HG02588 (cell line): ENCODE measurements at regions not wholly inside any gene's neighbourhood (a gene's known extent, or its start where the extent isn't known, plus 50 kb on each side); places are given as distances from the start of the nearest gene placed in this dataset.
"Not testable (repeated sequence)": the region's sequence is repeated elsewhere in the genome, so short reads cannot be mapped to it uniquely, and the experiment has no call there.

Source experiments
- ATAC-seq: cut with Tn5 transposase; IDR thresholded peaks from one replicate; pipeline ENCODE4 v1.9.1; 2021; ENCODE audit warnings: mild to moderate bottlenecking, moderate library complexity; ENCODE audit not compliant: unreplicated experiment

DNA sequence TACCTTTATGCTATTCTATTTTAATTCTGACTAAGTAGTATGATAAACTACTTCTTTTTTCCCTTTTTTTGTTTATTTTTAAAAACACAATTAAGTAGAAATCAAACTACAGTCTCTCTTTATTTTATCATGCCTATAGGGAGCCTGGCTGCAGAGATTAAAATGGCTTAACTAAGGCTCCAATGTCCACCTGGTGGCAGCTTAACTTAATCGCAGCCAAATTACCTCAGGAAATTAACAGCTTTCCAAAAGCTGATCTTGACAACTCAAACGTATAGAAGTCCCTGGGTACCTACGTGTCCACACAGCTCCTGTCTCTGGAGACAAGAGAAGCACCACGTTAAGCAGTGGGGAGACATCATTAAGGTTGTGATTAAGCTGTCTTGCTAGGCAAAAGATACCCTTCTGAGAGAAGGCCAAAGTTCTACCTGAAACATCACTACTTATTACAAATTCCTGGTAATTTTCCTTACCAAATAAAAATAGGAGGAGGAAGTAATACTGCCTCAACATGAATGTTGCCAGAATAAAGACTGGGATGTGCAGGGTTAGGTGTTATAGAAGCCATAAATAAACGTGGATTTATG, 63.2 kb upstream of the SNX19 start:
- no peak for ATAC-seq

DNA sequence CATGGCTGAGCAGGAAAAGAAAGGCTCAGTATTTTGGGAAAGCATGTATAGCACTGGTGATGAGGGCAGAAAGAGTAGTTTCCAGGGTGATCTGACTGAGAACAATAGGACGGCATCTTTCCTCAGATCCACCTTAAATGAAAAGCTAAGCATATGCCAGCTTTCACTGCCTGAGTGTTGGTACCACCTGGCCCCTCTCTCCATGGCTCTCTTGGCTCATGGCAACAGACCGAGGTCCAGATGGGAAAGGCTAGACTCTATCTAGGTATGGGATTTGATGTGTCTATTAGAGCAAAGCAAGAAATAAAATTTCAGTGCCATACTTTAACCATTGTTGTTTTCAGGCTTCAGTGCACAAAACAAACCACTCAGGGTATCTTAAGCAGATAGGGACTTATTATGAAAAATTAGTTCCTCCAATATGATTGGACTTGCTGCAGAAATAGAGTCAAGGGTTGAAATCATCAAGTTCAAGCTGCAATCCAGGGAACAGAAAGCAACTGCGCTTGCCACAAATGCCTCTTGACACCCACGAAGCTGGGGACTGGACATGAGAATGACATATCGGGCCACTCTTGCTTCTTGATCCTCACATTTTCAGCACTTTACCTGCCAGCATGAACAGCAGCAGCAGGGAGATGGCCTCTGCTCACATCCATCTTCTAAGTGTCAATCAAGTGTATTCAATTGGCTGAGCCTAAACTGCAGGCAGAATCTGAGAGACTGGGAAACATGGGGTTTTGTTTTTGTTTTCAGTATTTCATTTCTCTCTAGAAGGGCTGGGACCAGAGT, 64.0 kb upstream of the SNX19 start:
- no peak for ATAC-seq

DNA sequence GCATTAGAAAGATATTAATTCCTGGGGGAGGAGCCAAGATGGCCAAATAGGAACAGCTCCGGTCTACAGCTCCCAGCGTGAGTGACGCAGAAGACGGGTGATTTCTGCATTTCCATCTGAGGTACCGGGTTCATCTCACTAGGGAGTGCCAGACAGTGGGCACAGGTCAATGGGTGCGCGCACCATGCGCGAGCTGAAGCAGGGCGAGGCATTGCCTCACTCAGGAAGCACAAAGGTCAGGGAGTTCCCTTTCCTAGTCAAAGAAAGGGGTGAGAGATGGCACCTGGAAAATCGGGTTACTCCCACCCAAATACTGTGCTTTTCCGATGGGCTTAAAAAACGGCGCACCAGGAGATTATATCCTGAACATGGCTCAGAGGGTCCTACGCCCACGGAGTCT, 68.0 kb upstream of the SNX19 start:
- ATAC-seq: not testable (repeated sequence)

DNA sequence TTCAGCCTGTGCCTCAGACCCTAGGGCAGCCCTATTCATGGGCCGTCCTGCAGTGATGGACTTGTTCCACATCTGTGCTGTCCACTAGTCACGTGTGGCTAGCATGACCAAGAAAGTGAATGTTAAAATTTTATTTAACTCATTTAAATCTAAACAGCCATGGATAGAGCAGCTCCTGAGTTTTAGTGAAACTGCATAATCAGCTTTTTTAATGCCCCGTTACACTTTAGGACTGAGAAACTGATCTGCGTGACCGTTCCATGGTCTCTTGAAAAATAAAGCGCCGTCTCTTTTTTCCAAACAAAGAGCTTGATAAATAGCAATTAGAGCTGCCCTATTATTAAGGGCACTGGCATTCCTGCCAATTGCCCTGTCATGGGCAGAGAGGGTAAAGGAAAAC, 76.5 kb upstream of the SNX19 start:
- no peak for ATAC-seq

DNA sequence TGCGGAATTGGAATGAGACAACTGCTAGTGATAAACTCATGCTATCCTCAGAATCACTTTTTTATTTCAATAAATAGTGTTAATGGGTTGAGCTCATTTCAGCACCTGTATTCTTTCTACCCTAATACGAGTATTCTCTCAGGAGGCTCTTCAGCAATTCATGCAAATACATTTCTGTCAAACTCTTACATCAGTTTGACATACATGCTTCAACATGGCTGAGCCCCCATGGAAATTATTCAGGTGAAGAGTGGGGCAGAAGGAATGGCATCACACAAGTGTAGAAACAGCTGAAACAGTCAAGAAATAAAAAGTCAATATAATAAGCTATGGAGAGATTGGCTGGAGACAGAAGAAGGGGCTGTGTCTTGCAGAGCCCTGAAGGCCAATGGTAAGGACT, 77.8 kb upstream of the SNX19 start:
- ATAC-seq: no peak

DNA sequence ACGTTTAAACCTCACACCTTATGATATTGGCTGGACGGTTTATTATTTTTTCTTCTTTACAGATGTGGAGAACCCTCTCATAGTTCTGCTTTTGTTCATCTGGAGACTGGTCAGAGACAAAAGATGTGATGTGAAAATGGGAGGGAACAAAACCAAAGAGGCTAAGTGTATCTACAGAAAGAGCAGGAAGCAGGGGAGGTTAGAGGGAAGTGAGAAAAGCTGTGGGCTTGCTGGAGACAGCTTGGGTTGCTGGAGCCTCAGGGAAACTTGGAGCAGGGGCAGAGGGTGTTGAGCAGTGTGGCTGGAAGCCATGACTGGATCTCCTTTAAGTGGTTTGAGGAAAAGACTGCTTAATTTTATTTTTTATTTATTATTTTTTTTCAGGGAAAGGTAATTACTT, 79.0 kb upstream of the SNX19 start:
- ATAC-seq: no peak

DNA sequence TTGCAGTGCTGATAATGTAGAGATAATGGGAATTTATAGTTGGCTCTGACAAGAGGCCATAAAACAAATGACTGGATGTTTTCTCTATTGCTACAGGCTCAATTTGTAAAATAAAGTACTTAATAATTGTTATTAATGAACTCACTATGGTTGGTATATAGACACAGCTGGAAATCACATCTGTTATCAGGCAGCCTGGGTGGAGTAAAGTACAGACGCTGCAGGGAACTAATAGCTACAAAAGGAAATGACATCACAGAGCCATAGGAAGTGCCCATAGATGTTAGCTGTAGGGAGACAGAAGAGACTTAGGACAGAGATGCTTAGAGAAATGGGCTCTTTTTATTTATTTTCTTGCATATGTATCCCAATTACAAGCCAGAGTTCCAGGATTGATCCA, 81.0 kb upstream of the SNX19 start:
- no peak for ATAC-seq

GRCh38 chr11:130999086-130999485, 82.8 kb upstream of the SNX19 start:
- ATAC-seq: no peak

GRCh38 chr11:130999992-131000770, 83.9 kb upstream of the SNX19 start:
- no peak for ATAC-seq

DNA sequence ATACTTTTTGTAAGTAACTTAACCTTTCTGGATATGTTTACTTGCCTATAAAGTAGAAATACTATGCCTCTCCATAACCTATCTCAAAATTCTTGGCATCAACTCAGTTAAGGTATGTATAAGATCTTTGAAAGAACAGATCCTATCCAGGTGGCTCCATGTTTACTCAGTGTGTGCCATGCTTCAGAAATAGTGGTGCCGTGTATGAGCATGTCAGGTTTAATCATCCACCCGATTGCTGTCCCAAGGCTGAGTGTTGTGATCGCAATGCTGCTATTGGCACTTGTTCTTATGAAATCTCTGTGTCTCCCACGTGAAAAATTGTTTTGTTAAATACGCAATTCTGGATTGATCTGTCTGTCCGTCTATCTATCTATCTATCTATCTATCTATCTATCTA, 85.9 kb upstream of the SNX19 start:
- ATAC-seq: no peak

GRCh38 chr11:131005829-131006228, 89.5 kb upstream of the SNX19 start:
- no peak for ATAC-seq

GRCh38 chr11:131025020-131025419, 108.7 kb upstream of the SNX19 start:
- no peak for ATAC-seq

GRCh38 chr11:131025421-131026125, 109.3 kb upstream of the SNX19 start:
- peak; percentile 87 for ATAC-seq

- no peak for ATAC-seq
Measured at GRCh38 chr11:131027491-131027890, 111.2 kb upstream of the SNX19 start.

GRCh38 chr11:131033151-131033651, 116.9 kb upstream of the SNX19 start:
- no peak for ATAC-seq

- no peak for ATAC-seq
Measured at GRCh38 chr11:131036514-131036913, 120.2 kb upstream of the SNX19 start.

DNA sequence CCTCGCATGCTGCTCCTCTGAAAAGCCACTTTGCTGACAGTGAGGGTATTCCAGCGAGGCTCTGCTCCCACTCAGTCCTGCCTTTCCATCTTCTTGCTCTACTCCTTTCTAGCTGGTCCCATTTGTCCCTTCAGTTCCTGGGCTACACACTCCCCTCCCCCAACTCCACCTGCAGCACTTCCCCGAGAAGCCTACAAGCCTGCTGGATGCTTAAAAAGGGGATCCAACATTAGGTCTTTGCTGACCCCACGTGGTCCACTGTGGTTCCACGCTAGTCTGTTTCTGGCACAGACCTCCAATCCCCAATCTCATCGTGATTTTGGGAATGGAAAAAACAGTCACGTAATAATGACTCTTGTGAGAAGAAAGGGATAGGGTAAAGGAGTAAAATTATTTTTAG, 121.6 kb upstream of the SNX19 start:
- ATAC-seq: no peak

- no peak for ATAC-seq
Measured at GRCh38 chr11:131038597-131038996, 122.3 kb upstream of the SNX19 start.

- ATAC-seq: no peak
Measured at GRCh38 chr11:131041331-131042040, 125.2 kb upstream of the SNX19 start.

GRCh38 chr11:131042041-131042390, 125.7 kb upstream of the SNX19 start:
- ATAC-seq: no peak

- no peak for ATAC-seq
Measured at GRCh38 chr11:131043251-131043650, 127.0 kb upstream of the SNX19 start.
